ENCODE measurements at regions not wholly inside any gene's neighbourhood (a gene's known extent, or its start where the extent isn't known, plus 50 kb on each side); places are given as distances from the start of the nearest gene placed in this dataset.

DNA sequence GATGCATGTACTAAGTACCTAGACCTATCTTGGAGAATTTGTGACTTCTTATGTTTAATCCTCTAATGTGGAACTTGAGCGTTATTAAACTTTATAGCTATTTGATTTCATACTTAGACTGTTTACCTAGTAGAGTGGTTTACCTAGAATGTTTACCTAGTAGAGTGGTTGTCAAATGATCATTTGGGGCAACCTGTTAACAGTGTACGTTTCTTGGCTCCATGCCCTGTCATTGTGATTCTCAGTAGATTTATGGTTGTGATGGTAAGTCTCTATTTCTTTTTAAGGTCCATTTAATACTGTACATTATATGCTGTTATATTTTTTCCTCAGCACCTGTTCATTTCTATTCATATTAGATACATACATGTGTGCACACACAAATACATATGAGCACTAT is 233.0 kb upstream of the MAD2L1 start:
- Histone ChIP-seq H3K36me3 (no peaks in the 10 kb centered on the region), H3K9ac (ENCODE audit: low read depth in 2 of 2, low read length in 2 of 2) (no peak overlapping the region), H3K4me1 (no peaks in the 10 kb centered on the region), H3K9me3 (no peaks in the 10 kb centered on the region), H3K27me3 (no peaks in the 10 kb centered on the region), H3K4me3 (no peak overlapping the region), H3K27ac (no peak overlapping the region)
- intact Hi-C loops (cut with DNase I): no loop called here
- no peak for DNase-seq
- TF ChIP-seq, protein P1, sequence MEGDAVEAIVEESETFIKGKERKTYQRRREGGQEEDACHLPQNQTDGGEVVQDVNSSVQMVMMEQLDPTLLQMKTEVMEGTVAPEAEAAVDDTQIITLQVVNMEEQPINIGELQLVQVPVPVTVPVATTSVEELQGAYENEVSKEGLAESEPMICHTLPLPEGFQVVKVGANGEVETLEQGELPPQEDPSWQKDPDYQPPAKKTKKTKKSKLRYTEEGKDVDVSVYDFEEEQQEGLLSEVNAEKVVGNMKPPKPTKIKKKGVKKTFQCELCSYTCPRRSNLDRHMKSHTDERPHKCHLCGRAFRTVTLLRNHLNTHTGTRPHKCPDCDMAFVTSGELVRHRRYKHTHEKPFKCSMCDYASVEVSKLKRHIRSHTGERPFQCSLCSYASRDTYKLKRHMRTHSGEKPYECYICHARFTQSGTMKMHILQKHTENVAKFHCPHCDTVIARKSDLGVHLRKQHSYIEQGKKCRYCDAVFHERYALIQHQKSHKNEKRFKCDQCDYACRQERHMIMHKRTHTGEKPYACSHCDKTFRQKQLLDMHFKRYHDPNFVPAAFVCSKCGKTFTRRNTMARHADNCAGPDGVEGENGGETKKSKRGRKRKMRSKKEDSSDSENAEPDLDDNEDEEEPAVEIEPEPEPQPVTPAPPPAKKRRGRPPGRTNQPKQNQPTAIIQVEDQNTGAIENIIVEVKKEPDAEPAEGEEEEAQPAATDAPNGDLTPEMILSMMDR (IDR thresholded peaks at IDR 0.05): no peak

DNA sequence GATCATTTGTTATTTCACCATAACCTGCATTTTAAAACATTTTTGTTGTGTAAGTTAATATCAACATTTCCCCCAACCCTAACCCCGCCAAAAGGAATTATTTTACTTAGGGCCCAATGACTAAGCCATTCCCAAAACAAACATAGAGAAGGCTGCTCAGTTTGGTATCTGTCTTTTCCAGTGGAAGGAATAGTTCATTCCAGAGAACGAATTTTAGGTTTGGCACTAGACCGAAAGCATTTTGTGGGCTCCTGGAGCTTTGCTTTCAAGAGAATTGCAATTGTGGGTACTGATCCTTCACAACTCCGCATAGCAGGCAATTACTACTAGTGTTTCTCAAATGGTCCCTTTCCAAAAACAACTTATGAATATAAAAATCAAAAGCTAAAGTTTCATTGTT is 226.7 kb upstream of the MAD2L1 start:
- Histone ChIP-seq H3K4me3 (no peak overlapping the region), H3K9ac (ENCODE audit: low read depth in 2 of 2, low read length in 2 of 2) (no peak overlapping the region), H3K27ac (no peak overlapping the region), H3K27me3 (no peaks in the 10 kb centered on the region), H3K36me3 (no peaks in the 10 kb centered on the region), H3K4me1 (no peaks in the 10 kb centered on the region), H3K9me3 (no peaks in the 10 kb centered on the region)
- intact Hi-C loops (cut with DNase I): no loop called here
- TF ChIP-seq, protein P1 (IDR thresholded peaks at IDR 0.05): no peak
- DNase-seq: no peak

DNA sequence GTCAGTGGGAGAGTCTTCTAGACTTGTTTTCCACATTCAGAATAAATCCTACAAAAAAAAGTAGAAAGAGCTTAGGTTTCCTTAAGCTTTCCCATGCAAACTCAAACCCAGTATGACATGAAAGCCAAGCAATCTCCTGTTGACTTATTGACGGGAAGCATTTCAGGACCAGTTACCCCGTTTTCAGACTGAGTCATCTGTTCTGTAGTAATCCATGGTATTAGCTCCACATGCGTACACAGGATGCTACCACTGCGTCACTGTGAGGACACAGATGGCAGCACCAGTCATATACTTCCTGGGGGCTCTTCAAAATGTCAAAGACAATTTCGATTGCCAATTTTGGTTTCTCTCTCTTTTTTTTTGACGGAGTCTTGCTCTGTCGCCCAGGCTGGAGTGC is 224.9 kb upstream of the MAD2L1 start:
- TF ChIP-seq, protein P1 (IDR thresholded peaks at IDR 0.05): no peak
- Histone ChIP-seq H3K4me3 (no peak overlapping the region), H3K27ac (no peak overlapping the region), H3K36me3 (no peaks in the 10 kb centered on the region), H3K9ac (ENCODE audit: low read depth in 2 of 2, low read length in 2 of 2) (no peak overlapping the region), H3K9me3 (no peaks in the 10 kb centered on the region), H3K27me3 (no peaks in the 10 kb centered on the region), H3K4me1 (no peaks in the 10 kb centered on the region)
- intact Hi-C loops (cut with DNase I): no loop called here
- no peak for DNase-seq

DNA sequence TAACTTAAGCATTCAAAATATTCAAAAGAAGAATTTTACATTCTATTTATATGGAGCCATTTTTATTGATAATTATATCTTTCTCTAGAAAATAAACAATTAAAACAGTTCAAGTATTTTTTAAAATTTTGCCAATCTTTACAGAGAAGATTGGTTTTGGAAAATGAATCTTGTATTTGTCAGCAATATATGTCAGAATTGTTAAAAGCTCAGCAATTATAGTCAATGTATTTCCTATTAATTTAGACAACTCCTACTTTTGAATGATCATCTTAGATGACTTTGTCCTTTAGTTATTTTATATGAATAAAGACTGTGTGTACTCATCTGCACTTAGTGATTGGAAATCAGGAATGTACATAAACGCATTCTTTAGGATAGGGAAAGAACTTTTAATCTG is 223.9 kb upstream of the MAD2L1 start:
- TF ChIP-seq, protein P1 (IDR thresholded peaks at IDR 0.05): no peak
- H3K4me3 ChIP-seq: no peak overlapping the region
- DNase-seq: no peak
- no peaks in the 10 kb centered on the region for H3K4me1 ChIP-seq
- no peaks in the 10 kb centered on the region for H3K27me3 ChIP-seq
- no peaks in the 10 kb centered on the region for H3K36me3 ChIP-seq
- no peak overlapping the region for H3K9ac ChIP-seq (ENCODE audit: low read depth in 2 of 2, low read length in 2 of 2)
- intact Hi-C loops (cut with DNase I): no loop called here
- H3K27ac ChIP-seq: no peak overlapping the region
- no peaks in the 10 kb centered on the region for H3K9me3 ChIP-seq

DNA sequence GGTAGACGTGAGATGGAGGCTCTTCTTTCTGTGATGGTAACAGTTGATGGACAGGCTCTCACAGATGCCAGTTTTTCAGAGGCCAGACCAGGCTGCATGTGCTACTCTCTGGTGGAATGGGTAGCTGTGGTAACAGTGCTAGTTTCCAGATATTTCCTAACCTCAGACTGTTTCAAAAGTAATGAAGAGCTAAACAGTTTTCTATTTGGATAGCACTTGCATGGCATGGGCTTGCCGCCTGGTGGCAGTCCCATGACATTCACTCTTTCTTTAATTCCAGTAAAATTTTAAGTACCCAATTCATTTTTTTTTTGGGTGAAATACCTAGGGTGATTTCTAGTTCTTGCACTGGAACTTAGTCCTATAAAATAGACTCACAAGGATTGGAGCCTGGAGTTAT is 220.2 kb upstream of the MAD2L1 start:
- H3K27ac ChIP-seq: no peak overlapping the region
- TF ChIP-seq, protein P1 (IDR thresholded peaks at IDR 0.05): no peak

DNA sequence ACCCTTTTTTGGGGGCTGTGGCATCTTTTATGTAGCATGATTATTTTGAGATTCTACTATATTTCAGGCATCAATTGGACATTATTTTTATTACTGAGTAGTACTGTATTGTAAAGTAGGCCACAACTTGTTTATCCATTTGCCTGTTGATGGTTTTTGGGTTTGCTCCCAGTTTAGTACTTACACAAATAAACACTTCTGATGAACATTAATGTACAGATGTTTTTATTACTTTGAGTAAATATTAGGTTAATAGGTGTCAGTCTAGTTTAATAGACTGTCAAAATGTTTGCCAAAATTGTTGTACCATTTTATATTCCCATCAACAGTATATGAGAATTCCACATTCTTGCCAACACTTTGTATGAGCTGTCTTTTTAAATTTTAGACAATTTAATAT is 214.9 kb upstream of the MAD2L1 start:
- DNase-seq: no peak
- no peak overlapping the region for H3K9ac ChIP-seq (ENCODE audit: low read depth in 2 of 2, low read length in 2 of 2)
- H3K9me3 ChIP-seq: no peaks in the 10 kb centered on the region
- H3K4me3 ChIP-seq: no peak overlapping the region
- H3K4me1 ChIP-seq: no peaks in the 10 kb centered on the region
- intact Hi-C loops (cut with DNase I): no loop called here
- H3K36me3 ChIP-seq: no peaks in the 10 kb centered on the region
- H3K27ac ChIP-seq: no peak overlapping the region
- H3K27me3 ChIP-seq: no peaks in the 10 kb centered on the region
- TF ChIP-seq, protein P1 (IDR thresholded peaks at IDR 0.05): no peak

More for the DNA sequence above, 220.2 kb upstream of the MAD2L1 start:
- Histone ChIP-seq H3K9me3 (no peaks in the 10 kb centered on the region), H3K9ac (ENCODE audit: low read depth in 2 of 2, low read length in 2 of 2) (no peak overlapping the region), H3K27me3 (no peaks in the 10 kb centered on the region), H3K4me1 (no peaks in the 10 kb centered on the region), H3K4me3 (no peak overlapping the region), H3K36me3 (no peaks in the 10 kb centered on the region)
- intact Hi-C loops (cut with DNase I): no loop called here
- DNase-seq: no peak
